T1000 (cell line): ENCODE measurements at regions not wholly inside any gene's neighbourhood (a gene's known extent, or its start where the extent isn't known, plus 50 kb on each side); places are given as distances from the start of the nearest gene placed in this dataset.
"Not testable (repeated sequence)": the region's sequence is repeated elsewhere in the genome, so short reads cannot be mapped to it uniquely, and the experiment has no call there.

Source experiments
- DNase-seq: peaks from one replicate; lab custom pipeline; 2025; ENCODE audit warnings: mixed read lengths; lab: John Stamatoyannopoulos, UW

DNA sequence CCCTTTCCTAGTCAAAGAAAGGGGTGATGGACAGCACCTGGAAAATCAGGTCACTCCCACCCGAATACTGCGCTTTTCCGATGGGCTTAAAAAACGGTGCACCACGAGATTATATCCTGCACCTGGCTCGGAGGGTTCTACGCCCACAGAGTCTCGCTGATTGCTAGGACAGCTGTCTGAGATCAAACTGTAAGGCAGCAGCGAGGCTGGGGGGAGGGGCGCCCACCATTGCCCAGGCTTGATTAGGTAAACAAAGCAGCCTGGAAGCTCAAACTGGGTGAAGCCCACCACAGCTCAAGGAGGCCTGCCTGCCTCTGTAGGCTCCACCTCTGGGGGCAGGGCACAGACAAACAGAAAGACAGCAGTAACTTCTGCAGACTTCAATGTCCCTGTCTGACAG, 783.4 kb downstream of the NSUN3 start:
- DNase-seq: not testable (repeated sequence)

DNA sequence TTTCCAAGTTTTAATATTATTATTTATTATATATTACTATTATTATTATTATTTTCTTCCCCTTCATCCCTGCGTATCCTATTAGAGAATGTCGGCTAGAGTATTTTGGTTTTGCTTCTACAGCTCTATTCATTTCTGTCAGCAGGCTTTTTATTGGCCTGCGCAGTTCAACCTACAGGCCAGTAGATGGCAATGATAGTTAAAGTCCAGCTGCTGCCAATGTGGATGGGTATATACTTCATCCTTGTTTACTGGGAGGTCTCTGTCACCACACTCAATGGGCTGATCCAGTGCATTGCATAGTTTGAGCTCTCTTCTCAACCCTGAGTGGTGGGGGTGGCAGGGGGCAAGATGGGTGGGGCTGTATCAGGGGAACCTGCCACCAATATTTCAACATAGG, 799.8 kb downstream of the NSUN3 start:
- no peak for DNase-seq

DNA sequence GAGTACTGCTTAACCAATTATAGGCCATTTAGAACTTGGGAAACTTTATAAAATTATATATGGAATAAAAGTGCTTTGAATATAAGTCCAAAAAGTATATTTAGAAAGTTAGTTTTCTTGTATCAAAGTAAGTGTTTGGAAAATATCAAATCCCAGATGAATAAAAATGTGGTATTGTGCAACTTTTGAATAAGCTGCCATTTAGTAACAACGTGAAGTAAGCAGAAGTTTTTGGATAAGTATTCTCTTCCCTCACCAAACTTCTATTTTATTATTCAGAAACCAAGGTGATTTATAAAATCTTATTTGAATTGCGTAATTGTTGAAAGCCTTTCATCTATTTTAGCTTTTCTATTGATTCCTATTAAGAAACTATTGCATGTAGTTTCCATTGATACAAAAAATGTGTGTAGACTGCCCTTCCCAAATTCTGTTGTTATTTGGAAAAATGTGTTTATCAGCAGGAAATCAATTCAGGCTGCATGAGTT, 806.2 kb downstream of the NSUN3 start:
- no peak for DNase-seq

DNA sequence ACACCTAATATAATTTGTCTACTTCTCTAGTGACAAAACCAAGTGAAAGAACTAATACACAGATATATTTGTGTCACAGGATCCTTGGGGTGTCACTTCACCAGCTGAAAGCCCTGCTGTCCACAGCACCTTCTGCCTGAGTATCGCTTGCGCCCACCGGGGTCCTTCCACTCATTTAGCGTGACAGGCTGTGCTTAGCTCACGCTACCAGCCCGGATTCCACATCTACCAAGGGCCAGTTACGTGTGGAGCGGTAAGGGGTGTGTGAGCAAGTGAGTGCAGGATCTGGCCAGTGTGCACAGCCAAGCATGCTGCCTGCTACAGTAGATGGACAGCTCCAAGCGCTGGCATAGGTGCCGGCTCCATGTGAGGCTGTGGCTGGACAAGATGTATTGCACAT, 810.9 kb downstream of the NSUN3 start:
- DNase-seq: no peak

DNA sequence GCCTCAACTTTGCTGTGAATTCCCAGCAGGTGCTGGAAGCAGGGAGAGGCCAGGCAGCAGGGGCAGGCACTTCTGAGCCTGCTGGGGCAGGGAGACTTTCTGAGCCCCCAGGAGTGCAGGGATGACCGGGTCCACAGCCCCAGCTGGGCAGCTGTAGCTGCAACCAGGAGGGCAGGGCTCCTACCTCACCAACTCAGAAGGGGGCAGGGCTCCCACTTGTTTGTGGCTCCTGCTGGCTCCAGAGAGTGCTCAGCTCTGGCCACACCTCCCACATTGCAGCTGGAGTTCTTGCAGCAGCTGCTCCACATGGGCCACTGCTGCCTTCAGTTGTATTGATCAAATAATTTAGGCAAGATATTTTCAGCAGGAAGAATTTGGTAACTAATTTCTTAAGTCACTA, 812.3 kb downstream of the NSUN3 start:
- no peak for DNase-seq

DNA sequence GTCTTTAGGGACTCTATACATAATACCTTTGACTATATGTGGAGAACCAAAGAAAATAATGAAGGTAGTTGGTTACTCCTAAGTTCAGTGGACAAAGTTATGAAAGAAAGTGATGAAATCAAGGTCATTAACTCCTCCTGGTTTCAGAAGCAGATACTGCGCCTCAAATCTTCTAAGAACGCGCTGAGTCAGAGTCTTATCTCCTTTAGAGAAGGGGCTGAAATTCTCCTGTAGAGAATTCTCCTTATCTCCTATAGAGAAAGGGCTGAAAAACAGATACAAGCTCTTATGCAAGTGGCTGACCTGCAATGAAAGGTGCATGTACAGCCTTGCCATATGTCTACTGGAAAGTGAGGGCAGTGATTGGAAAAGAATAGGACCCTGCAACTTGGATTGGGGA, 824.2 kb downstream of the NSUN3 start:
- DNase-seq: no peak

DNA sequence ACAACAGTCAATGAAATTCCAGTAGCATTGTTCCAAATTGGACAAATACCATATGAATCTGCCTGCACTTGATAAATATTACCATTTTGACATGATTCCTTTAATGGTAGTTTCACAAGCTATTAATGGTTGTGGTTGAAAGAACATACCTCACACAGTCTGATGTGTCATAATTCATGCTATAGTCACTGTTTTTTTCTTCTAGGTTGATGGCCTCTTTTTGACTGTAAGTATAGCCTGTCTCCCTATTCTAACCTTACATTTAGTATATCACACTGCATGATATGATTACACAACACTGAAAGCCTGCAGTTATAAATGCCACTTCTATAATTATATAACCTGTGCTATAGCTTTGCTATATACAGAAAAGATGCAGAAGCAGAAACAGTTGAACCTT, 834.1 kb downstream of the NSUN3 start:
- DNase-seq: no peak

DNA sequence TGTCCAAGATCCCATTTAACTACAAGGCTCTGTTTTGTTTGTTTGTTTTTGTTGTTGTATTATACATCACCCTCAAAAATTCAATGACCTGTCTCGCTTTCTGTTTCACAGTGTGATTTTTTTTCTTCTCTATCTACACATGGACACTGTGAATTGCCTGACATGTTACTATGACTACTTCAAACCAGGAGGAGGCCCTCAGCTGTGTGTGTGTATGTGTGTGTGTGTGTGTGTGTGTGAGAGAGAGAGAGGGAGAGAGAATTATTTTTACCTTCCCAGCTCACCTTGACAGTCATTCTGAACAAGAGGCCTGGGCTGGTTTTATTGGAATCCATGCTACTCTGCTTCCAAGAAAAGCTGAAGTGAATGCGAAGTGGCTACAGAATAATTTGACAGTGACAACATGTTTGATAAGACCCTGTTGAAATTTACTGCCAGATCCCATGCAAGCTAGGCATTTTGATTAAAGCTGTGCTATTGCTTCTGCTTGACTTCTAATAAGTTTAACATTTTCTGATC, 841.4 kb downstream of the NSUN3 start:
- DNase-seq: no peak

DNA sequence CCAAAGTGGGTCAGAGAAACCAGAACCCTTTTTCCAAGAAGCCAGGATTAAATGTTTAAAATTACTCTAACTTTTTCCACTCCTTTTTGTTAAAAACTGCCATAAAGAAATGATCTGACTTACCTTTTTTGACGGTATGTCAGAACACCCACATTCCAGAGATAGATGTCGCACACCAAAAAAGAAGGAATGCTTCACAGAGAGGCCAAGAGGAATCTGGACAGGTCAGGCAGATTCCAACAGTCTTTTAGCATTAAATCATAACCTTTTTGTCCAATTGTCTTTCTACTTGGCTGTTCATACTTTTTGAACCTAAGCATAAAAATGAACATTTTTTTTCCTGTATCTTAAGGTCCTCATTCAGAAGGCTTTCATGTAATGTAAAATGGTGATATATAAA, 846.9 kb downstream of the NSUN3 start:
- no peak for DNase-seq

DNA sequence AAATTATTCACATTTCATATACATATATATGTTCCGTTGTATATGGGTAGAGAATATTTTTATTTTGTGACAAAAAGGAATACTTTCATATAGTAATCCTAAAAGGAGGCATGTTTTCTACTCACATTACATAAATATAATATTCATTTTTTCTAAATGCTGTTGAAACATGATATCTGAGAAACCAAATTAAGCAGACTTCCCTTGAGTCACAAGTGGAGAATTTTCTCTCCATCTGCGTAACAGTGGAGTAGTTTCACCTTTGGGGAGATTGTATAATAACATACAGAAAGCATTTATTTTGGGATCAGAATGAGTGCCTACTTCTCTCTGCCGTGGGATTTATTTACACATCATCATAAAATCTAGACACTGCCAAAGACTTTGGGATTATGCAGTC, 849.8 kb downstream of the NSUN3 start:
- no peak for DNase-seq

DNA sequence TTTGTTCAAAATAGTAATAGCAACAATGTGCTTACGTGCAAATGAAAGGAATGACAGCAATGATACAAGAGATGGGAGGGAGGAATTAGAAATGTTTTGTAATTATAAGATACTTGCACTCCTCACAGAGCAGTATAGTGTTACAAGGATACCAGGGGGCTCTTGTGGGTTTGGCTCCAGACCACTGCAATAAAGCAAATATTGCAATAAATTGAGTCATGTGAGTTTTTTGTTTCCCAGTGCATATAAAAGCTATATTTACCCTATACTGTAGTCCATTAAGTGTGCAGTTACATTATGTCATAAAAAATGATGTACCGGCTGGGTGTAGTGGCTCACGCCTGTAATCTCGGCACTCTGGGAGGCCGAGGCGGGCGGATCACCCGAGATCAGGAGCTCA, 864.3 kb downstream of the NSUN3 start:
- DNase-seq: no peak

DNA sequence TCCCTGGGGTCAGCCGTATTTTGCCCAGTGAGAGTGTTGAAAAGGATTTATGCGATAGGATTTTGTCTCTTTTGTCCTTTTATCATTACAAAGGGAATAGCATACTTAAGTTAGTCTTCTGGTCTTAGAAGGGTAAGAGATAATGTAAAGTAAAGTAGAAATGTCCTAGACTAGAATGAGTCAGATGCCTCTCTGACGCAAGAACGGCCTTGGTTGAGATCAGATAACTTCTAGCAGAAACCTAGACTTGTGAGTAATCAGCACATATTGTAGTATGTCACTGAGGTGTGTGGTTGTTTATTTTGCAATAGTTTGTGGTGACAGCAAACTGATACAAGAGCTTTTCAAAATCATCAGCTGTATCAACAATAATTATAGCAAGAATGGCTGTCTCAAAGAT, 866.1 kb downstream of the NSUN3 start:
- peak; percentile 3 for DNase-seq

DNA sequence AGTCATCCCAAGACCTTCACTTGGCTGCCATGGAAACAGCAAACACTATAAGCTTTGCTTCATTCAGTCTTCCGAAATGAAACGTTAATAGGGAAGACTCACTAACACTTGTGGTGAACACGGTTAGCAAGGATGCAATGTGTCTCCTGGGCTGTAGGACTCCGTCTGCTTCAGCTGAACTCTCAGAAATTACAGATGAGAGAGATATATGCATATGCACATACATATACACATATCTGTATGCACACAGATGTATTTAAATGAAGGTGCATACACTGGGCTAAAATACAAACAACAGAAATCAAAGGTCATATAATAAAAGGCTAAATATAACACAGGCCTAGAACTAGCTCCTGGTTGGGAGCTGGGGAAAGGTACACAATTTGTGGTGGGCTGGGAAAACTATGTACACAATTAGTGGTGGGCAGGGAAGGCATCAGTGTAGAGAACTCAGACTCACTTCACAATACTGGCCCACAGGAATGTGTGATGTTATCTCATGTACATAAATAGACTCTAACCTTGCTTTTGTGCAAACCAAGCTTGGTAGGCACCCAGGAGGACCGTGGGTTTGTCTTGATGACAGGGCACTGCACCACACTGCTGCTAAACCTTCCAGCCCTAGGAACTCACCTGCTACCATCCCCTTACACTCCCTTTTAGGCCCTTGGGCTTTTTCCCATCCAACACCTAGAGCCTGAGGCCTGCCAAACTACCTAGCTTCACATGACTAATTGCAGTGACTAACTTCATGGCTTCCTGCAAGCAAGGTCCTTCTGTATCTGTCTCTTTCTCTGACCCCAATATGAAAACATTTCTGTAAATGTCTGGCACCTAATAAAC, 873.1 kb downstream of the NSUN3 start:
- no peak for DNase-seq

DNA sequence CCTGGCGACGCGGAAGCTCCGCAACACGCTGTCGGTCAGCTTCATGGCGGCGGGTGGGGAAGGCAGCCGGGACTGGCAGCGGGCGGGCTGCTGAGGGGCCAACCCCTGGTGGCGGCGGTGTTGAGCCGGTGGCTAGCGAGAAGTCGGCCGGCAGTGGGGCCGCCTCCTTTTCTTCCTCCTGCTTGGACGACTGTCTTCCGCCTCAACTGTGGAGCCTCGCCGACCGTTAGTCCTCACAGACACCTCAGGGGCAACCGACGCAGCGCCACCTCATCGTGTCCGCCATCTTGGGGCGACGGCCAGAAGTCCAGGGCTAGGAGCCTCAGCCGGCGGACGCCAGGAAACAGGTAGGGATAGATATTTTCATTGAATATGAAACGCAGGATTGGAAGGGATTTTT, 875.1 kb downstream of the NSUN3 start:
- DNase-seq: no peak

DNA sequence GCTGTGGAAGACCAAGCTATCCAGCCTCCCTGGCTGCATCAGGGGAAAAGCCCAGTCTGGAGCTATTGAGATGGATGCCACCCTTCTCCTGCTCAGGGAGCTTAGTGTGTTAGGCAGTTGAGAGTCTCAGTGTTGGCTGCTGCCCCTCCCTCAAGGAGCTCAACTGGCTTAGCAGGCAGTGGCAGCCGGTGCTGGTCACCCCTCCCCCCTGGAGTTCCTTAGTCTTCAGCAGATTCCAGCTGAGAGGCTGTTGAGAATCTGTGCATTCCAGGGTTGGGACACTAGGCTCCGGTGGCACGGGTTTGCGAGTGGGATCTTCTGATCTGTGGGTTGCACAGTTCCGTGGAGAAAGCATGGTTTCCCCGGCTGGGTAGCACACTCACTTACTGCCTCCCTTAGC, 883.8 kb downstream of the NSUN3 start:
- no peak for DNase-seq

DNA sequence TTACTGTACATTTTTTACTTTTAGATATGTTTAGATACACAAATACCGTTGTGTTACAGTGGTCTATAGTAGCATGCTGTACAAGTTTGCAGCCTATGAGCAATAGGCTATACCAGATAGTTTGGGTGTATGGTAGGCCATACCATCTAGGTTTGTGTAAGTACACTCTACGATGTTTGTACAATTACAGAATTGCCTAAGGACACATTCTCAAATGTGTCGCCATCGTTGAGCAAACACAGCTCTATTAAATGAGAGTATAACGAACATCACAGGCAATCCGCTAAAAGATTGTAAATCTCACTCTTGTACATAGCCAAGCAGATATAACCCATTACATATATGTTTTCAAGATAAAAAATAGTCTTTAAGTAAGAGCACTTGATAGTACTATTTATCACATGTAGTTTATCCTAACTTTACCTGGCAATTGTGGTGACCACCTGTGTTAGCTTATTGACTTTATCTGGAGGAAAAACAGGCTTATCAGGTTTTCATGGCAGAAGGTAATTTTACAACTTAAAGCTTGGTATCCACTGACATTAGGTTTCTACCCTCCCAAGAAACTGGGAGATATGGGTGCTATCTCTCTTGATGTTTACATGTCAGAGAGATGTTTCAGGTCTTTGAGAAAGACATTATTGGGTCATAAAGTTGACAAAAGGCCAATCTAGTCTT, 898.7 kb downstream of the NSUN3 start:
- DNase-seq: no peak

DNA sequence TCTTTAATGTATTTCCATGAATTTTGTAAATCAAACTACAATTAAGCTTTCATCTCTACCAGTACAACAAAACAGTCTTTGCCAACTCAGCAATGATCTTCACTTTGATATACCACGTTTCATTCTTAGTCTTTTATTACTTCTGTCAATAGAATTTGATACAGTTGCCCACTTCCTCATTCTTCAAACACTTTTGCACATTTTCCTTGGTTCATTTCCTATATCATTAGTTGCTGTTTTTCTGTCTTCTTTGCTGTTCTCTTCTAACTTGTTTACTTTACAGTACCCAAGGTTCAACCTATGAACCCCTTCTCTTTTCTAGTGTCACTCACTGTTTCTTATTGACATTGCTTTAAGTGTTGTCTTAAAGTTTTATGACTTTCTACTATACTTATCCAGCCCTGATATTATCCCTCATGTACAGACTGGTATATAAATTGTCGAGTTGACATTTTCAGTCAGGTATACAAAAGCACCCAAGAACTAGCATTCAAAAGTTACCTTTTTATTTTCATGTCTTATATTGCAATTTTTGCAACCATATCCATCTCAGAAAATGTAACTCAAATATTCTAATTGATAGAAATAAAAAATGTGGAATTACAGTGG, 903.1 kb downstream of the NSUN3 start:
- no peak for DNase-seq

DNA sequence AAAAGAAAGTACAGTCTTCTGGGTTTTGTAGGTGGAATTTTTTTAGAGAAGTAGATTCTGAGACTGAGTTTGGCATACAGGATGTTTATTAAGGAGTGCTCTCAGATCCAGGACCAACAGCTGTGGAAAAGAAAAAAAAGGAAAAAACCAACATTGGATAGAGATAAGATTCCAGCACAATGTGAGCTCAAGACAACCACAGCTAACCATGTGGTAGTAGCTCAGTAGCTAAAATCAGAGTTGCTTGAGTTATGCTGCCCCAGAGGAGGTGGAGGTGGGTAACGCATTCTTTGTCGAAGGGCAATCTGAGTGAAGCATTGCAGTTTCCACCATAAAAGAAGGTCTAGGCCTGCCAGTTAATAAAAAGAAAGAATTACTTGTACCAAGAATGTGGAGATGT, 904.3 kb downstream of the NSUN3 start:
- DNase-seq: no peak

DNA sequence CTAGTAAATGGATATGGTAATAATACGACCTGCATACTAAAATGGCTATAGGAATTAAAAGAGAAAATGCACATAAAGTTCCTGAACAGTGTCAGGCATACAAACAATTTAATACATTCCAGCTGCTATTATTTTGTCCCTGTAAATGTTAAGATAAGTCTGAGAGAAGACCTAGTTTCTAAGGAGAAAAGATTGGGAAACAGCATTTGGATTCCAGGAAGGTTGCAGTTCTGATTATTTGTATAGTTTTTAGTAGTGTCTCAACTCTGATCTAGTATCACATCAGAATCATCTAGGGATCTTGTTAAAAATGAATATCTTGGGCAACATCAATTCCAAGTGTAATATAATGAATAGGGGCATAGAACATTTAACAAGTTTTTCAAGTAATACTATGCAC, 905.7 kb downstream of the NSUN3 start:
- no peak for DNase-seq

DNA sequence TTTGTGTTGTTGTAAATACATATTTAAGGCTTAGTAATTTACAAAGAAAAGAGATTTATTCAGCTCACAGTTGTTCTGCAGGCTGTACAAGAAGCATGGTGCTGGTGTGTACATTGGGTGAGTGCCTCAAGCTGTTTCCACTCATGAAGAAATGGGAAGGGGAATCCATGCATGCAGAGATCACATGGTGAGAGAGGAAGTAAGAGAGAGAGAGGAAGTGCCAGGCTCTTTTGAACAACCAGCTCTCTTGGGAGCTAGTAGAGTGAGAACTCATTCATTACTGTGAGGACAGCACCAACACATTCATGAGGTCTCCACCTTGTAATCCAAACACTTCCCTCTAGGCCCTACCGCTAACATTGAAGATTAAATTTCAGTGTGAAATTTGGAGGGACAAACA, 909.2 kb downstream of the NSUN3 start:
- no peak for DNase-seq

DNA sequence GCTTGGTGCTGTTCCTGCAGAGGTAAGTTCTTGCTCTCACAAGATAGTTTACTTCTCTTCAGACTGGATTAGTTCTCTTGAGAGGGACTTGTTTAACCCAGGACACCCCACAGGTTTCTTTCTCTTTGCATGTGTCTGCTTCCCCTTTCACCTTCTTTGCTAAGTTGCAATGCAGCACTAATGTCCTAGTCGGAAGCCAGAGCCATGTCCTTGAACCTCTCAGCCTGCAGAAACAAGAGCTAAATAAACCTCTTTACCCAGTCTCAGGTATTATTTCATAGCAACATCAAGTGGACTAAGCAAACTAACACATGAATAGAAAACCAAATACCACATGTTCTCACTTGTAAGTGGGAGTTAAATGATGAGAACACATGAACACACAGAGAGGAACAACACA, 915.2 kb downstream of the NSUN3 start:
- DNase-seq: no peak

DNA sequence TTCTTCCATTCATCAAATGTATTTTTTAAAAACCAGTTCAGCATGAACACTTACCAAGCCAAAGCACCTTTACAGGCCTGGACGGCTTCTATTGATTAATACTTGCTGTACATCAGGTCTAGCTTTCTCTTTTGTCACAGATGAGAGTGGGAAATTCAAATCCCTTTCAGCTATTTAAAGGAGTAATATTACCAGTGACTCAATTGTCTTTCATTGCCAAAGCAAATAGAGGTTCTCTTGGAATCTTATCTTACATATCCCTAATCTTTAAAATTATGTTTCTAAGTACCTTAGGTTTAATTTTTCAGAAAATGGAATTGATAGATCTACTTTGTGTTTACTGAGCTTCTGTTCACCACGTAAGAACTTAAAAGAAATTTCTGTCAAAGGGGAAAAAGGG, 922.9 kb downstream of the NSUN3 start:
- DNase-seq: no peak
